ENCODE measurements at regions not wholly inside any gene's neighbourhood (a gene's known extent, or its start where the extent isn't known, plus 50 kb on each side); places are given as distances from the start of the nearest gene placed in this dataset.

- TF ChIP-seq TCF12 (IDR thresholded peaks at IDR 0.05; ENCODE audit: low read depth) (no peak), EGR1 (IDR thresholded peaks at IDR 0.05) (no peak), TAF1 (IDR thresholded peaks at IDR 0.05; ENCODE audit: low read depth) (no peak), TEAD4 (IDR thresholded peaks at IDR 0.05) (no peak), EP300 (IDR thresholded peaks at IDR 0.05; ENCODE audit: borderline replicate concordance) (no peak), YY1 (IDR thresholded peaks at IDR 0.05; ENCODE audit: low read depth) (no peak), NFIC (IDR thresholded peaks at IDR 0.05) (no peak), CEBPB (IDR thresholded peaks at IDR 0.05) (no peak), MAX (IDR thresholded peaks at IDR 0.05) (no peak), CREB1 (IDR thresholded peaks at IDR 0.05; ENCODE audit: low read depth) (no peak), RAD21 (IDR thresholded peaks at IDR 0.05; ENCODE audit: low read depth) (no peak), ZBTB7A (IDR thresholded peaks at IDR 0.05; ENCODE audit: low read depth) (no peak)
- TF ChIP-seq, protein P1, sequence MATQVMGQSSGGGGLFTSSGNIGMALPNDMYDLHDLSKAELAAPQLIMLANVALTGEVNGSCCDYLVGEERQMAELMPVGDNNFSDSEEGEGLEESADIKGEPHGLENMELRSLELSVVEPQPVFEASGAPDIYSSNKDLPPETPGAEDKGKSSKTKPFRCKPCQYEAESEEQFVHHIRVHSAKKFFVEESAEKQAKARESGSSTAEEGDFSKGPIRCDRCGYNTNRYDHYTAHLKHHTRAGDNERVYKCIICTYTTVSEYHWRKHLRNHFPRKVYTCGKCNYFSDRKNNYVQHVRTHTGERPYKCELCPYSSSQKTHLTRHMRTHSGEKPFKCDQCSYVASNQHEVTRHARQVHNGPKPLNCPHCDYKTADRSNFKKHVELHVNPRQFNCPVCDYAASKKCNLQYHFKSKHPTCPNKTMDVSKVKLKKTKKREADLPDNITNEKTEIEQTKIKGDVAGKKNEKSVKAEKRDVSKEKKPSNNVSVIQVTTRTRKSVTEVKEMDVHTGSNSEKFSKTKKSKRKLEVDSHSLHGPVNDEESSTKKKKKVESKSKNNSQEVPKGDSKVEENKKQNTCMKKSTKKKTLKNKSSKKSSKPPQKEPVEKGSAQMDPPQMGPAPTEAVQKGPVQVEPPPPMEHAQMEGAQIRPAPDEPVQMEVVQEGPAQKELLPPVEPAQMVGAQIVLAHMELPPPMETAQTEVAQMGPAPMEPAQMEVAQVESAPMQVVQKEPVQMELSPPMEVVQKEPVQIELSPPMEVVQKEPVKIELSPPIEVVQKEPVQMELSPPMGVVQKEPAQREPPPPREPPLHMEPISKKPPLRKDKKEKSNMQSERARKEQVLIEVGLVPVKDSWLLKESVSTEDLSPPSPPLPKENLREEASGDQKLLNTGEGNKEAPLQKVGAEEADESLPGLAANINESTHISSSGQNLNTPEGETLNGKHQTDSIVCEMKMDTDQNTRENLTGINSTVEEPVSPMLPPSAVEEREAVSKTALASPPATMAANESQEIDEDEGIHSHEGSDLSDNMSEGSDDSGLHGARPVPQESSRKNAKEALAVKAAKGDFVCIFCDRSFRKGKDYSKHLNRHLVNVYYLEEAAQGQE (IDR thresholded peaks at IDR 0.05; ENCODE audit: low read depth): no peak
These were observed 414.1 kb upstream of the FKBP1C start for GRCh38 chr6:62797190-62797589.
